Loucy (cell line): ENCODE measurements at regions not wholly inside any gene's neighbourhood (a gene's known extent, or its start where the extent isn't known, plus 50 kb on each side); places are given as distances from the start of the nearest gene placed in this dataset.

ENCODE experiments used
- H2AFZ ChIP-seq: fragments of 200-600 bp; sonication (generic); 2 replicates; pipeline ENCODE4 v1.6.0; 2016; ENCODE audit warnings: antibody characterized with exemption, mild to moderate bottlenecking, low read length, moderate library complexity
- H3F3A ChIP-seq: fragments of 200-600 bp; 2 replicates; pipeline ENCODE4 v1.6.0; 2016; ENCODE audit warnings: antibody characterized with exemption, low read depth, mild to moderate bottlenecking
- H3K27me3 ChIP-seq: fragments of 200-600 bp; sonication (generic); 2 replicates; pipeline ENCODE4 v1.6.1; 2014; ENCODE audit warnings: low read length, mild to moderate bottlenecking; ENCODE audit not compliant: insufficient read depth, poor library complexity, severe bottlenecking
- H3K36me3 ChIP-seq: fragments of 200-600 bp; sonication (generic); 2 replicates; pipeline ENCODE4 v1.6.1; 2016; ENCODE audit warnings: low read length; ENCODE audit not compliant: insufficient read depth
- H3K4me1 ChIP-seq: fragments of 200-600 bp; sonication (generic); 2 replicates; pipeline ENCODE4 v1.5.1; 2014; ENCODE audit warnings: low read length, mild to moderate bottlenecking; ENCODE audit not compliant: insufficient read depth, poor library complexity, severe bottlenecking
- H3K4me2 ChIP-seq: fragments of 200-600 bp; sonication (generic); 2 replicates; pipeline ENCODE4 v1.6.0; 2014; ENCODE audit warnings: antibody characterized with exemption, low read length, low read depth, mild to moderate bottlenecking; ENCODE audit not compliant: poor library complexity, severe bottlenecking
- H3K4me3 ChIP-seq: fragments of 200-600 bp; sonication (generic); 2 replicates; pipeline ENCODE4 v1.5.1; 2014; ENCODE audit warnings: low read length, mild to moderate bottlenecking, mixed read lengths; ENCODE audit not compliant: poor library complexity, severe bottlenecking
- H3K79me2 ChIP-seq: fragments of 200-600 bp; sonication (generic); 2 replicates; pipeline ENCODE4 v1.6.1; 2014; ENCODE audit warnings: low read length; ENCODE audit not compliant: insufficient read depth
- H3K9ac ChIP-seq: fragments of 200-600 bp; sonication (generic); 2 replicates; pipeline ENCODE4 v1.6.0; 2014; ENCODE audit warnings: mild to moderate bottlenecking, low read depth, low read length, moderate library complexity; ENCODE audit not compliant: poor library complexity, severe bottlenecking
- H3K9me2 ChIP-seq: fragments of 200-600 bp; sonication (generic); replicated peaks from 2 replicates; pipeline ENCODE4 v1.6.1; 2016; ENCODE audit warnings: low read depth, low read length, mixed read lengths
- H3K9me3 ChIP-seq: fragments of 200-600 bp; sonication (generic); 2 replicates; pipeline ENCODE4 v1.6.1; 2014; ENCODE audit warnings: mild to moderate bottlenecking, antibody characterized with exemption, low read length, low read depth; ENCODE audit not compliant: insufficient read depth
- H4K20me1 ChIP-seq: fragments of 200-600 bp; sonication (generic); 2 replicates; pipeline ENCODE4 v1.6.0; 2014; ENCODE audit warnings: antibody characterized with exemption, low read length, mild to moderate bottlenecking; ENCODE audit not compliant: insufficient read depth, poor library complexity, severe bottlenecking
- EZH2phosphoT487 ChIP-seq: fragments of 200-600 bp; IDR thresholded peaks from 2 replicates; pipeline ENCODE4 v1.6.1; 2018; ENCODE audit warnings: antibody characterized with exemption, mild to moderate bottlenecking, moderate library complexity, borderline replicate concordance
- TF ChIP-seq, protein P1 (sequence below): fragments of 200-600 bp; sonication (generic); conservative IDR thresholded peaks from 2 replicates; pipeline ENCODE4 v1.5.1; 2014; ENCODE audit warnings: mild to moderate bottlenecking, antibody characterized with exemption, low read length

DNA sequence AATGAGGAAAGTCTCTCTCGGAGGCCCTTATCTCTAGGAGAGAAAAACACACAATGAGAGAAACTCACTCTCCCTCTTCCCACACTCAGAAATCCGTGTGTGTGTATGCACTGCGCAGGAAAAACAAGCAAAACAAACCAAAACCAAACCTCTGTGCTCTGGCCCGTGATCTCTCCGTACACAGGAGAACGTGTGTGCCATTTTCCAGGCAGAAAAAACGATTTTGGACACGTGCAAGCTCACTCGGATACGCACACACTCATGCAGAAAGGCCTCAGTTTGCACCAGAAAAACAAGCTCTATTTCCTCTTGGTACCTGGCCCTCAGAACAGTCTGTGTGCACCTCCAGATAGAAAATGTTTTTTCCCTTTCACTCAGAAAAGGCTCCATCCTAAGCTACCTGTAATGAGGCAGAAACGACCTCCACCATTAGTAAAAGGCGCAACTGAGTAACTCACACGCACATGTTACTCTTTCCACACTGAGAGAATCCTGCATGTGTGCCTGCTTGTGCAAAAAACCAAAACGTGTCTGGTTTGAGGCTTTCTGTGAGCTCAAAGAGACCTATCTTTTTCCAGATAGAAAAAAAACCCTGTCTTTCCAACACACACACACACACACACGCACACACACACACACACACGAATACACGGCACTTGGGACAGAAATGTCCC lies 99.2 kb downstream of the EDN3 start:
- no peaks in the 10 kb centered on the region for H4K20me1 ChIP-seq
- no peak overlapping the region for H3K4me2 ChIP-seq
- H3K9me3 ChIP-seq = no peaks in the 10 kb centered on the region
- no peaks in the 10 kb centered on the region for H3K9me2 ChIP-seq
- peaks cover 14% of the 10 kb centered on the region for H3K27me3 ChIP-seq
- H3F3A ChIP-seq = no peaks in the 10 kb centered on the region
- H3K4me3 ChIP-seq = no peak overlapping the region
- no peak overlapping the region for H2AFZ ChIP-seq
- no peaks in the 10 kb centered on the region for H3K4me1 ChIP-seq
- no peak for TF ChIP-seq EZH2phosphoT487
- TF ChIP-seq, protein P1, sequence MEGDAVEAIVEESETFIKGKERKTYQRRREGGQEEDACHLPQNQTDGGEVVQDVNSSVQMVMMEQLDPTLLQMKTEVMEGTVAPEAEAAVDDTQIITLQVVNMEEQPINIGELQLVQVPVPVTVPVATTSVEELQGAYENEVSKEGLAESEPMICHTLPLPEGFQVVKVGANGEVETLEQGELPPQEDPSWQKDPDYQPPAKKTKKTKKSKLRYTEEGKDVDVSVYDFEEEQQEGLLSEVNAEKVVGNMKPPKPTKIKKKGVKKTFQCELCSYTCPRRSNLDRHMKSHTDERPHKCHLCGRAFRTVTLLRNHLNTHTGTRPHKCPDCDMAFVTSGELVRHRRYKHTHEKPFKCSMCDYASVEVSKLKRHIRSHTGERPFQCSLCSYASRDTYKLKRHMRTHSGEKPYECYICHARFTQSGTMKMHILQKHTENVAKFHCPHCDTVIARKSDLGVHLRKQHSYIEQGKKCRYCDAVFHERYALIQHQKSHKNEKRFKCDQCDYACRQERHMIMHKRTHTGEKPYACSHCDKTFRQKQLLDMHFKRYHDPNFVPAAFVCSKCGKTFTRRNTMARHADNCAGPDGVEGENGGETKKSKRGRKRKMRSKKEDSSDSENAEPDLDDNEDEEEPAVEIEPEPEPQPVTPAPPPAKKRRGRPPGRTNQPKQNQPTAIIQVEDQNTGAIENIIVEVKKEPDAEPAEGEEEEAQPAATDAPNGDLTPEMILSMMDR = no peak
- no peak overlapping the region for H3K9ac ChIP-seq
- no peaks in the 10 kb centered on the region for H3K36me3 ChIP-seq
- no peaks in the 10 kb centered on the region for H3K79me2 ChIP-seq

DNA sequence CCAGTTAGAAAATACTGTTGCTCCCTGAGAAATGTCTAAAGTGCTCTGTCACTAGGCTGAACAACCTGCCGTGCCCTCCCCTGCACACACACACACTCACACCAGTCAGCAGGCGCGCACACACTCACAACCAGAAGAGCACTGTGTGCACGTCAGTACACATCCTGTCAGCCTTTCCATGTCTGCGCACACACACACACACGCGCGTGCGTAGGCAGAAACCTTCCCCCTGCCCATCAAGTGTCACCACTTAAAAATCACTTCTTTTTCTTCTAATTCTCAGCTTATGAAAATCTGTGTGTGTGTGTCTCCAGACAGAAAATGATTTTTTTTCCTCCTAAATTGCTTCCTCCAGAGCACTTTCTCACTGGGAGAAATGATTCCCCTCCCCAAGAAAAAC lies 100.3 kb downstream of the EDN3 start:
- Histone ChIP-seq H3K9me3 (no peaks in the 10 kb centered on the region), H3K79me2 (no peaks in the 10 kb centered on the region), H4K20me1 (no peaks in the 10 kb centered on the region), H3K36me3 (no peaks in the 10 kb centered on the region), H3K9ac (no peak overlapping the region), H3K4me2 (no peak overlapping the region), H2AFZ (no peak overlapping the region), H3K9me2 (no peaks in the 10 kb centered on the region), H3K27me3 (peaks cover 15% of the 10 kb centered on the region), H3F3A (no peaks in the 10 kb centered on the region), H3K4me3 (no peak overlapping the region), H3K4me1 (no peaks in the 10 kb centered on the region)
- no peak for TF ChIP-seq EZH2phosphoT487

DNA sequence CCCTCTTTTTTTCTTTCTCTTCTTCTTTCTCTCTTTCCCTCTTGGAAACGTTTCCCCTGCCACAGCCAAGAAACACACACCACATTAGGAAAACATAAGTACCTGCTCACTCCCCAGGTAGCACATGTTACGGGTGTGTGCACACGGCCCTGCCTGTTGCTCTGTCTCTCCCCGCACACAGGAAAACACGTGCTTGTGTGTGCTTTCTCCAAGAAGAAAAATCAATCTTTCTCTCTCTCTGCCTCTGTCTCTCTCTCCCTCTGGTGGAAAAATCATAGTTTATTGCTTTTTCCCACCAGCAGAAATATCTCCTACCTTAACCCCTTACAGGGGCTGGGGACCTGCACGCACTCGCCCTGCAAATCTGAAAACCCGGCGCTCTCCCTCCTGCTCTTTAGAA lies 102.3 kb downstream of the EDN3 start:
- H3K4me1 ChIP-seq = no peaks in the 10 kb centered on the region
- no peaks in the 10 kb centered on the region for H3F3A ChIP-seq
- H2AFZ ChIP-seq = peak overlapping the region; percentile 69; the same call in 1 of the 2 replicates
- no peaks in the 10 kb centered on the region for H3K9me3 ChIP-seq
- no peaks in the 10 kb centered on the region for H3K9me2 ChIP-seq
- no peak overlapping the region for H3K9ac ChIP-seq
- H3K27me3 ChIP-seq = peaks cover 15% of the 10 kb centered on the region
- H3K79me2 ChIP-seq = no peaks in the 10 kb centered on the region
- no peaks in the 10 kb centered on the region for H3K36me3 ChIP-seq
- TF ChIP-seq EZH2phosphoT487 = no peak
- TF ChIP-seq, protein P1 = no peak
- peak overlapping the region; percentile 39 for H3K4me2 ChIP-seq
- no peaks in the 10 kb centered on the region for H4K20me1 ChIP-seq
- no peak overlapping the region for H3K4me3 ChIP-seq
